NAMALWA (cell line): ENCODE measurements at regions not wholly inside any gene's neighbourhood (a gene's known extent, or its start where the extent isn't known, plus 50 kb on each side); places are given as distances from the start of the nearest gene placed in this dataset.
"Not testable (repeated sequence)": the region's sequence is repeated elsewhere in the genome, so short reads cannot be mapped to it uniquely, and the experiment has no call there.

ENCODE experiments used
- DNase-seq: peaks from one replicate; pipeline ENCODE4 v3.0.0-alpha.2; 2015; ENCODE audit warnings: low spot score

GRCh38 chr18:35770376-35771014 lies 189.0 kb downstream of the GALNT1 start:
- no peak for DNase-seq

- no peak for DNase-seq
Measured at GRCh38 chr18:35771172-35771571, 189.6 kb downstream of the GALNT1 start.

- peak; percentile 25 for DNase-seq
Measured at GRCh38 chr18:35775887-35776286, 194.3 kb downstream of the GALNT1 start.

- DNase-seq: no peak
Measured at GRCh38 chr18:35776473-35776872, 194.9 kb downstream of the GALNT1 start.

- peak; percentile 13 for DNase-seq
Measured at GRCh38 chr18:35777039-35777438, 195.4 kb upstream of the RMP24 start.

- no peak for DNase-seq
Measured at GRCh38 chr18:35778850-35779627, 193.4 kb upstream of the RMP24 start.

- no peak for DNase-seq
Measured at GRCh38 chr18:35780937-35781336, 191.5 kb upstream of the RMP24 start.

GRCh38 chr18:35782926-35783325 lies 189.6 kb upstream of the RMP24 start:
- no peak for DNase-seq

- peak; percentile 69 for DNase-seq
Measured at GRCh38 chr18:35786365-35787042, 186.0 kb upstream of the RMP24 start.

- DNase-seq: no peak
Measured at GRCh38 chr18:35789543-35789942, 182.9 kb upstream of the RMP24 start.

- DNase-seq: no peak
Measured at GRCh38 chr18:35797948-35798347, 174.5 kb upstream of the RMP24 start.

GRCh38 chr18:35803551-35803950 lies 168.9 kb upstream of the RMP24 start:
- DNase-seq: no peak

- no peak for DNase-seq
Measured at GRCh38 chr18:35804377-35804776, 168.1 kb upstream of the RMP24 start.

GRCh38 chr18:35807811-35808335 lies 164.6 kb upstream of the RMP24 start:
- no peak for DNase-seq

GRCh38 chr18:35808796-35809195 lies 163.7 kb upstream of the RMP24 start:
- no peak for DNase-seq

- DNase-seq: no peak
Measured at GRCh38 chr18:35810520-35810919, 162.0 kb upstream of the RMP24 start.

- no peak for DNase-seq
Measured at GRCh38 chr18:35811896-35812295, 160.6 kb upstream of the RMP24 start.

GRCh38 chr18:35815011-35815410 lies 157.5 kb upstream of the RMP24 start:
- not testable (repeated sequence) for DNase-seq

GRCh38 chr18:35816003-35816402 lies 156.5 kb upstream of the RMP24 start:
- no peak for DNase-seq

- no peak for DNase-seq
Measured at GRCh38 chr18:35817604-35818352, 154.7 kb upstream of the RMP24 start.

GRCh38 chr18:35818353-35818667 lies 154.2 kb upstream of the RMP24 start:
- no peak for DNase-seq

GRCh38 chr18:35822413-35822812 lies 150.1 kb upstream of the RMP24 start:
- no peak for DNase-seq
